ENCODE measurements at regions not wholly inside any gene's neighbourhood (a gene's known extent, or its start where the extent isn't known, plus 50 kb on each side); places are given as distances from the start of the nearest gene placed in this dataset.

DNA sequence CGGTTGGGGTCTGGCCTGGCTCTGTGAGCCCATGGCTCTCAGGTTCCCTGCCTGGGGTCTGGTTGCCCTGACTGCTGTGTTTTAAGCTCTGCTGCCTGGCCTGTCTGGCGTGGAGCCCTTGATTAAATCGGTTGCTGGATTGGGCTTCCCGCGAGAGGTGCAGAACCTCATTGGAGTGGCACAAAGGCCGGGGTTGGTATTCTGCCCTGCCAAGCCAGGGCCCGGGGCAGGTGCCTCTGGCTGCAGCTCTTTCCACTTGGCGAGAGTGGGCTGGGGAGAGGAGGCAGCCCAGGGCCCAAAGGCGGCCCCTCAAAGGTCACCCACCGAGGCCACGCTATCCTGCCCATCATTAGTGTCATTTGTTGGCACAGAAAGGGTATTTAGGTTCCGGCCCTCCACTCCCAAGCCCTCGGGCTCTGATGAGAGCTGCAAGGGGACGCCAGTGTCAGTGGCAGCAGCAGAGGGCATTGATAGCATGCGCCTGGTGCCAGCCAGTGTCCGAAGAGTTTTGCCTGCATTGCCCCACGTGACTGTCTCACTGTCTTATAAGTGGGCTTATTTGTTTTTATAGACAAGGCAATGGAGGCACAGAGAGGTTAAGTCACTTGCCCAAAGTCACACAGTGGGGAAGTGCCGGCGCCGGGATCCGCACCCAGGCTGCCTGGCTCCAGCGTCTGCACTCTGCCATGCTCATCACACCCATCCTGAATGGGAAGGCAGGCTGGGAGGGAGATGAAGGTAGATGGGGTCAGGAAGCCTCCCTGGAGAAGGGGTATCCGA, 68.0 kb upstream of the CIBAR2 start:
- H3K9me2 ChIP-seq (replicated peaks; ENCODE audit: low read depth, low read length): no peaks in the 10 kb centered on the region
- no peaks in the 10 kb centered on the region for H3K9me3 ChIP-seq (ENCODE audit: insufficient read depth, low read depth, low read length)
- no peaks in the 10 kb centered on the region for H4K20me1 ChIP-seq (ENCODE audit: insufficient read depth, low read length, poor library complexity, severe bottlenecking)
- no peak overlapping the region for H3K4me2 ChIP-seq (ENCODE audit: low read depth, low read length, poor library complexity, severe bottlenecking)
- no peak overlapping the region for H2AFZ ChIP-seq (ENCODE audit: low read length)
- no peak for TF ChIP-seq CTCF (conservative IDR thresholded peaks at IDR 0.05; ENCODE audit: low read length)
- no peak for TF ChIP-seq EZH2phosphoT487 (IDR thresholded peaks at IDR 0.05; ENCODE audit: borderline replicate concordance)
- no peak overlapping the region for H3K9ac ChIP-seq (ENCODE audit: low read depth, low read length, poor library complexity, severe bottlenecking)
- no peaks in the 10 kb centered on the region for H3K27me3 ChIP-seq (ENCODE audit: insufficient read depth, low read length, poor library complexity, severe bottlenecking)
- H3K4me3 ChIP-seq (ENCODE audit: low read length, poor library complexity, severe bottlenecking): no peak overlapping the region
- H3K79me2 ChIP-seq (ENCODE audit: insufficient read depth, low read length): no peaks in the 10 kb centered on the region
- H3K4me1 ChIP-seq (ENCODE audit: insufficient read depth, low read length, poor library complexity, severe bottlenecking): no peaks in the 10 kb centered on the region
- no peaks in the 10 kb centered on the region for H3F3A ChIP-seq (ENCODE audit: low read depth)
- H3K36me3 ChIP-seq (ENCODE audit: insufficient read depth, low read length): no peaks in the 10 kb centered on the region

DNA sequence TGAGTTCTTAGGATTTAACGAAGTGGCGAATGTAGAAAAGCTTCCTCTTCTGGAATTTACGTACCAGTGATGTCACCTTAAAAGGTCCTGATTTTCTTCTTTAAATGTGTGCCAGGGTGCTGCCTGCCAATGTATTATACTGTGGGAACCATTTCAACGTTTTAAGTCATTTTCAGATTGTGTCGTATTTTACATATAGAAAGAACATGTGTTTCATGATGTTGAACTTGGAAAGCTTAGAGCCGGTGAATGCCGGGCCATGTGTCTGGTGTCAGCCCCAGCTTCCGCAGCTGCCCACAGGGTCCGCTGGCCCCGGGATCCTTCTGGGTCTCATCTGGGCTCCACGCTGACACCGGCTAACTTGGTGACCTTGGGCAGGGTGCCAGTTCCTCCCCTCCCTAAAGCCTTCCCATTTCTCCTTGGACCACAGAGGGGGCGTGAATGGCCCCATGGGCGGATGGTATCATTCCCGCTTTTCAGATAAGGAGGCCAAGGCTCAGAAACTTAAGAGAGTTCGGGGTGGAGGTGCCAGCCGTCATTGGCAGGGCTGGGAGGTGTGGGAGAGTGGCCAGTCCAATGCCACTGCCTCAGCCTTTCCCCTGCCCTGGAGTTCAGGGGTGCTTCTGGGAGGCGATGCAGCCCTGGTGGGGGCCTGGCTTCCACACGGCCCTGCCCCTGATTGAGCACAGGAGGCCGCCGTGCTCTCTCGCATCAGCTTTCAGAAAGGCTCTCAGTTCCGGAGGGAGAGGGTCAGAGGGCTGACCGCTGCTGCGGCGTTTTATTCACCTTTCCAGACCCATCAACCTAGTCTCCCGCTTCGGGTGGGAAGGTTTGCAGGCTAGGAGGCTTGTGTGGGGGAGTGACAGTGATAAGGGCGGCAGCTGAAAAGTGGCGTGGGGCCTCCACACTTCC, 68.8 kb upstream of the CIBAR2 start:
- TF ChIP-seq CTCF (conservative IDR thresholded peaks at IDR 0.05; ENCODE audit: low read length) (no peak), EZH2phosphoT487 (IDR thresholded peaks at IDR 0.05; ENCODE audit: borderline replicate concordance) (no peak)
- no peak overlapping the region for H3K4me3 ChIP-seq (ENCODE audit: low read length, poor library complexity, severe bottlenecking)
- no peak overlapping the region for H3K4me2 ChIP-seq (ENCODE audit: low read depth, low read length, poor library complexity, severe bottlenecking)
- H2AFZ ChIP-seq (ENCODE audit: low read length): no peak overlapping the region
- no peaks in the 10 kb centered on the region for H3K9me2 ChIP-seq (replicated peaks; ENCODE audit: low read depth, low read length)
- H3K9ac ChIP-seq (ENCODE audit: low read depth, low read length, poor library complexity, severe bottlenecking): no peak overlapping the region
- H3K27me3 ChIP-seq (ENCODE audit: insufficient read depth, low read length, poor library complexity, severe bottlenecking): no peaks in the 10 kb centered on the region
- no peaks in the 10 kb centered on the region for H3K36me3 ChIP-seq (ENCODE audit: insufficient read depth, low read length)
- H3K79me2 ChIP-seq (ENCODE audit: insufficient read depth, low read length): no peaks in the 10 kb centered on the region
- no peaks in the 10 kb centered on the region for H3K9me3 ChIP-seq (ENCODE audit: insufficient read depth, low read depth, low read length)
- no peaks in the 10 kb centered on the region for H4K20me1 ChIP-seq (ENCODE audit: insufficient read depth, low read length, poor library complexity, severe bottlenecking)
- H3F3A ChIP-seq (ENCODE audit: low read depth): no peaks in the 10 kb centered on the region
- no peaks in the 10 kb centered on the region for H3K4me1 ChIP-seq (ENCODE audit: insufficient read depth, low read length, poor library complexity, severe bottlenecking)

GRCh38 chr16:85181739-85182129, 69.5 kb upstream of the CIBAR2 start:
- Histone ChIP-seq H3K79me2 (ENCODE audit: insufficient read depth, low read length) (no peaks in the 10 kb centered on the region), H3K9me3 (ENCODE audit: insufficient read depth, low read depth, low read length) (no peaks in the 10 kb centered on the region), H3K36me3 (ENCODE audit: insufficient read depth, low read length) (no peaks in the 10 kb centered on the region), H2AFZ (ENCODE audit: low read length) (no peak overlapping the region), H3K9ac (ENCODE audit: low read depth, low read length, poor library complexity, severe bottlenecking) (no peak overlapping the region), H3K9me2 (replicated peaks; ENCODE audit: low read depth, low read length) (no peaks in the 10 kb centered on the region), H4K20me1 (ENCODE audit: insufficient read depth, low read length, poor library complexity, severe bottlenecking) (no peaks in the 10 kb centered on the region), H3K4me2 (ENCODE audit: low read depth, low read length, poor library complexity, severe bottlenecking) (no peak overlapping the region), H3K4me1 (ENCODE audit: insufficient read depth, low read length, poor library complexity, severe bottlenecking) (no peaks in the 10 kb centered on the region), H3K4me3 (ENCODE audit: low read length, poor library complexity, severe bottlenecking) (no peak overlapping the region), H3K27me3 (ENCODE audit: insufficient read depth, low read length, poor library complexity, severe bottlenecking) (no peaks in the 10 kb centered on the region), H3F3A (ENCODE audit: low read depth) (no peaks in the 10 kb centered on the region)
- TF ChIP-seq CTCF (conservative IDR thresholded peaks at IDR 0.05; ENCODE audit: low read length) (no peak), EZH2phosphoT487 (IDR thresholded peaks at IDR 0.05; ENCODE audit: borderline replicate concordance) (no peak)

All from Loucy (cell line).